ENCODE measurements at regions not wholly inside any gene's neighbourhood (a gene's known extent, or its start where the extent isn't known, plus 50 kb on each side); places are given as distances from the start of the nearest gene placed in this dataset.
"Not testable (repeated sequence)": the region's sequence is repeated elsewhere in the genome, so short reads cannot be mapped to it uniquely, and the experiment has no call there.

GRCh38 chr3:21962456-21962855, 211.4 kb upstream of the ZNF385D start:
- Histone ChIP-seq H3K27ac (ENCODE audit: low read depth in 1 of 2, low read length in 2 of 2) (no peak overlapping the region), H3K4me1 (ENCODE audit: control insufficient read depth in 1 of 2, insufficient read depth in 2 of 2, low read length in 2 of 2) (peaks cover 0 to 2% of the 10 kb centered on the region in 2 donors), H3K27me3 (ENCODE audit: control insufficient read depth in 1 of 2, insufficient read depth in 2 of 2, low read length in 1 of 2) (no peaks in the 10 kb centered on the region), H3K36me3 (ENCODE audit: control insufficient read depth in 1 of 2, insufficient read depth in 2 of 2, low read length in 1 of 2) (no peaks in the 10 kb centered on the region), H3K4me3 (ENCODE audit: low read length in 2 of 2) (no peak overlapping the region), H3K9me3 (ENCODE audit: control insufficient read depth, low read length) (no peaks in the 10 kb centered on the region)
- no peak for ATAC-seq (ENCODE audit: low FRiP score)
- intact Hi-C loops (cut with DNase I) = no loop called here
- DNase-seq = no peak
- 0% methylated on average over 1 of the region's 1 CpG for WGBS, 2 donors

- H3K27me3 ChIP-seq (ENCODE audit: control insufficient read depth in 1 of 2, insufficient read depth in 2 of 2, low read length in 1 of 2); H3K9me3 ChIP-seq (ENCODE audit: control insufficient read depth, low read length); intact Hi-C loops (cut with DNase I); H3K4me3 ChIP-seq (ENCODE audit: low read length in 2 of 2); H3K4me1 ChIP-seq (ENCODE audit: control insufficient read depth in 1 of 2, insufficient read depth in 2 of 2, low read length in 2 of 2); ATAC-seq (ENCODE audit: low FRiP score); H3K36me3 ChIP-seq (ENCODE audit: control insufficient read depth in 1 of 2, insufficient read depth in 2 of 2, low read length in 1 of 2); H3K27ac ChIP-seq (ENCODE audit: low read depth in 1 of 2, low read length in 2 of 2); DNase-seq: not testable (repeated sequence)
- 86 to 95% methylated on average over 8 of the region's 8 CpGs for WGBS, 2 donors
Observed at GRCh38 chr3:21966457-21966856, 215.4 kb upstream of the ZNF385D start.

GRCh38 chr3:21979706-21980105, 228.7 kb upstream of the ZNF385D start:
- no peaks in the 10 kb centered on the region for H3K4me1 ChIP-seq (ENCODE audit: control insufficient read depth in 1 of 2, insufficient read depth in 2 of 2, low read length in 2 of 2)
- H3K36me3 ChIP-seq (ENCODE audit: control insufficient read depth in 1 of 2, insufficient read depth in 2 of 2, low read length in 1 of 2) = no peaks in the 10 kb centered on the region
- 81 to 88% methylated on average over 1 of the region's 1 CpG for WGBS, 2 donors
- ATAC-seq (ENCODE audit: low FRiP score) (no peak), DNase-seq (no peak)
- intact Hi-C loops (cut with DNase I) = no loop called here
- H3K27me3 ChIP-seq (ENCODE audit: control insufficient read depth in 1 of 2, insufficient read depth in 2 of 2, low read length in 1 of 2) = no peaks in the 10 kb centered on the region
- no peaks in the 10 kb centered on the region for H3K9me3 ChIP-seq (ENCODE audit: control insufficient read depth, low read length)
- no peak overlapping the region for H3K4me3 ChIP-seq (ENCODE audit: low read length in 2 of 2)
- H3K27ac ChIP-seq (ENCODE audit: low read depth in 1 of 2, low read length in 2 of 2) = no peak overlapping the region

GRCh38 chr3:21989341-21990042, 238.5 kb upstream of the ZNF385D start:
- ATAC-seq (ENCODE audit: low FRiP score) (no peak), DNase-seq (no peak)
- Histone ChIP-seq H3K27me3 (ENCODE audit: control insufficient read depth in 1 of 2, insufficient read depth in 2 of 2, low read length in 1 of 2) (no peaks in the 10 kb centered on the region), H3K36me3 (ENCODE audit: control insufficient read depth in 1 of 2, insufficient read depth in 2 of 2, low read length in 1 of 2) (no peaks in the 10 kb centered on the region), H3K9me3 (ENCODE audit: control insufficient read depth, low read length) (no peaks in the 10 kb centered on the region), H3K27ac (ENCODE audit: low read depth in 1 of 2, low read length in 2 of 2) (no peak overlapping the region), H3K4me3 (ENCODE audit: low read length in 2 of 2) (no peak overlapping the region), H3K4me1 (ENCODE audit: control insufficient read depth in 1 of 2, insufficient read depth in 2 of 2, low read length in 2 of 2) (no peaks in the 10 kb centered on the region)
- intact Hi-C loops (cut with DNase I) = no loop called here
- WGBS, 2 donors = 59 to 62% methylated on average over 5 of the region's 5 CpGs

GRCh38 chr3:21991061-21991460, 240.1 kb upstream of the ZNF385D start:
- H3K9me3 ChIP-seq (ENCODE audit: control insufficient read depth, low read length) = peaks cover under 1% of the 10 kb centered on the region
- WGBS, 2 donors = 27 to 32% methylated on average over 3 of the region's 3 CpGs
- intact Hi-C loops (cut with DNase I) = no loop called here
- no peaks in the 10 kb centered on the region for H3K27me3 ChIP-seq (ENCODE audit: control insufficient read depth in 1 of 2, insufficient read depth in 2 of 2, low read length in 1 of 2)
- H3K4me3 ChIP-seq (ENCODE audit: low read length in 2 of 2) = no peak overlapping the region
- DNase-seq = no peak
- H3K27ac ChIP-seq (ENCODE audit: low read depth in 1 of 2, low read length in 2 of 2) = no peak overlapping the region
- no peaks in the 10 kb centered on the region for H3K4me1 ChIP-seq (ENCODE audit: control insufficient read depth in 1 of 2, insufficient read depth in 2 of 2, low read length in 2 of 2)
- no peaks in the 10 kb centered on the region for H3K36me3 ChIP-seq (ENCODE audit: control insufficient read depth in 1 of 2, insufficient read depth in 2 of 2, low read length in 1 of 2)
- no peak for ATAC-seq (ENCODE audit: low FRiP score)

GRCh38 chr3:21995079-21995607, 244.1 kb upstream of the ZNF385D start:
- DNase-seq (no peak), ATAC-seq (ENCODE audit: low FRiP score) (peak; percentile 19)
- no peaks in the 10 kb centered on the region for H3K36me3 ChIP-seq (ENCODE audit: control insufficient read depth in 1 of 2, insufficient read depth in 2 of 2, low read length in 1 of 2)
- H3K27ac ChIP-seq (ENCODE audit: low read depth in 1 of 2, low read length in 2 of 2) = no peak overlapping the region
- H3K27me3 ChIP-seq (ENCODE audit: control insufficient read depth in 1 of 2, insufficient read depth in 2 of 2, low read length in 1 of 2) = no peaks in the 10 kb centered on the region
- no peaks in the 10 kb centered on the region for H3K4me1 ChIP-seq (ENCODE audit: control insufficient read depth in 1 of 2, insufficient read depth in 2 of 2, low read length in 2 of 2)
- peaks cover 1% of the 10 kb centered on the region for H3K9me3 ChIP-seq (ENCODE audit: control insufficient read depth, low read length)
- H3K4me3 ChIP-seq (ENCODE audit: low read length in 2 of 2) = no peak overlapping the region
- intact Hi-C loops (cut with DNase I) = no loop called here
- 55 to 61% methylated on average over 2 of the region's 2 CpGs for WGBS, 2 donors

GRCh38 chr3:22007368-22007767, 256.4 kb upstream of the ZNF385D start:
- Histone ChIP-seq H3K36me3 (ENCODE audit: control insufficient read depth in 1 of 2, insufficient read depth in 2 of 2, low read length in 1 of 2) (no peaks in the 10 kb centered on the region), H3K4me3 (ENCODE audit: low read length in 2 of 2) (no peak overlapping the region), H3K27me3 (ENCODE audit: control insufficient read depth in 1 of 2, insufficient read depth in 2 of 2, low read length in 1 of 2) (no peaks in the 10 kb centered on the region), H3K27ac (ENCODE audit: low read depth in 1 of 2, low read length in 2 of 2) (no peak overlapping the region), H3K4me1 (ENCODE audit: control insufficient read depth in 1 of 2, insufficient read depth in 2 of 2, low read length in 2 of 2) (no peaks in the 10 kb centered on the region), H3K9me3 (ENCODE audit: control insufficient read depth, low read length) (no peaks in the 10 kb centered on the region)
- intact Hi-C loops (cut with DNase I) = no loop called here
- 45 to 53% methylated on average over 2 of the region's 2 CpGs for WGBS, 2 donors
- ATAC-seq (ENCODE audit: low FRiP score) (no peak), DNase-seq (no peak)

- intact Hi-C loops (cut with DNase I) = no loop called here
- Histone ChIP-seq H3K27me3 (ENCODE audit: control insufficient read depth in 1 of 2, insufficient read depth in 2 of 2, low read length in 1 of 2) (no peaks in the 10 kb centered on the region), H3K4me3 (ENCODE audit: low read length in 2 of 2) (no peak overlapping the region), H3K36me3 (ENCODE audit: control insufficient read depth in 1 of 2, insufficient read depth in 2 of 2, low read length in 1 of 2) (no peaks in the 10 kb centered on the region), H3K9me3 (ENCODE audit: control insufficient read depth, low read length) (no peaks in the 10 kb centered on the region), H3K4me1 (ENCODE audit: control insufficient read depth in 1 of 2, insufficient read depth in 2 of 2, low read length in 2 of 2) (no peaks in the 10 kb centered on the region), H3K27ac (ENCODE audit: low read depth in 1 of 2, low read length in 2 of 2) (no peak overlapping the region)
- DNase-seq (no peak), ATAC-seq (ENCODE audit: low FRiP score) (no peak)
- WGBS, 2 donors = 83 to 87% methylated on average over 2 of the region's 2 CpGs
Observed at GRCh38 chr3:22010997-22011396, 260.0 kb upstream of the ZNF385D start.

GRCh38 chr3:22012471-22012870, 261.5 kb upstream of the ZNF385D start:
- H3K36me3 ChIP-seq (ENCODE audit: control insufficient read depth in 1 of 2, insufficient read depth in 2 of 2, low read length in 1 of 2) = no peaks in the 10 kb centered on the region
- intact Hi-C loops (cut with DNase I) = no loop called here

More at GRCh38 chr3:22012471-22012870, 261.5 kb upstream of the ZNF385D start:
- no peak for ATAC-seq (ENCODE audit: low FRiP score)
- Histone ChIP-seq H3K27ac (ENCODE audit: low read depth in 1 of 2, low read length in 2 of 2) (no peak overlapping the region), H3K4me3 (ENCODE audit: low read length in 2 of 2) (no peak overlapping the region), H3K27me3 (ENCODE audit: control insufficient read depth in 1 of 2, insufficient read depth in 2 of 2, low read length in 1 of 2) (no peaks in the 10 kb centered on the region), H3K9me3 (ENCODE audit: control insufficient read depth, low read length) (no peaks in the 10 kb centered on the region), H3K4me1 (ENCODE audit: control insufficient read depth in 1 of 2, insufficient read depth in 2 of 2, low read length in 2 of 2) (no peaks in the 10 kb centered on the region)
- DNase-seq = no peak

All from aorta (tissue), 5 donors.